NCI-H146 treated with DMSO at 0.1 percent for 48 hours (cell line): ENCODE measurements at regions not wholly inside any gene's neighbourhood (a gene's known extent, or its start where the extent isn't known, plus 50 kb on each side); places are given as distances from the start of the nearest gene placed in this dataset.

Experiments
- DNase-seq: peaks from one replicate; lab custom pipeline; 2025; ENCODE audit not compliant: unreplicated experiment; lab: John Stamatoyannopoulos, UW

GRCh38 chr2:43129676-43130547 is 96.5 kb downstream of the ZFP36L2 start:
- DNase-seq: no peak

GRCh38 chr2:43128559-43128955 is 97.8 kb downstream of the ZFP36L2 start:
- no peak for DNase-seq

DNA sequence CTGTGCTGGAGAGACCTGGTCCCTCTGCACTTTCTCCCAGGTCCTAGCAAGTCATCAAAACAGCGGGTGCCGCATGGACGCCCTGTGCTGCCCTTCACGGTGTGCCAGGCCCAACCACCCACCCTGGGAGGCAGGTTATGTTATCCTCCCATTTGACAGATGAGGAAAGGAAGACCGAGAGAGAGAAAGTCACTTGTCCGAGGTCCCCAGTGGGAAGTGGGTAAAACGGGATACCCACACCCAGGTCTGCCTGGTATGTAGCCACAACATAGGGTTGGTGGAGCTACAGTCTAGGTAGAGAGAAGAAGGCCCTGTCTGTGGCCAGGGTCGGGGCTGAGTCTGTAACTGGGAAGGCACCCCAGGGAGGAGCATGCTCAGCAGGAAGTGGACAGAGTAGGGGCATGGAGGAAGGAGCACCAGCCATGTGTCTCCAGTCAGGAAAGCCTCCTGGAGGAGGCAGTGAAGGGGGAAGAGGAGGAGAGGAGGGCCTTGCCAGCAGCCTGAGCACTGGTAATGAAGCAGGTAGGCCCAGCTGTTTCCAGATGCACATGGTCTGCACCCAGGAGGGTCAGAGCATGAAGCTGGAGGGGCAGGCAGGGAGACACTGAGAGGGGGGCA is 98.4 kb downstream of the ZFP36L2 start:
- DNase-seq: no peak

DNA sequence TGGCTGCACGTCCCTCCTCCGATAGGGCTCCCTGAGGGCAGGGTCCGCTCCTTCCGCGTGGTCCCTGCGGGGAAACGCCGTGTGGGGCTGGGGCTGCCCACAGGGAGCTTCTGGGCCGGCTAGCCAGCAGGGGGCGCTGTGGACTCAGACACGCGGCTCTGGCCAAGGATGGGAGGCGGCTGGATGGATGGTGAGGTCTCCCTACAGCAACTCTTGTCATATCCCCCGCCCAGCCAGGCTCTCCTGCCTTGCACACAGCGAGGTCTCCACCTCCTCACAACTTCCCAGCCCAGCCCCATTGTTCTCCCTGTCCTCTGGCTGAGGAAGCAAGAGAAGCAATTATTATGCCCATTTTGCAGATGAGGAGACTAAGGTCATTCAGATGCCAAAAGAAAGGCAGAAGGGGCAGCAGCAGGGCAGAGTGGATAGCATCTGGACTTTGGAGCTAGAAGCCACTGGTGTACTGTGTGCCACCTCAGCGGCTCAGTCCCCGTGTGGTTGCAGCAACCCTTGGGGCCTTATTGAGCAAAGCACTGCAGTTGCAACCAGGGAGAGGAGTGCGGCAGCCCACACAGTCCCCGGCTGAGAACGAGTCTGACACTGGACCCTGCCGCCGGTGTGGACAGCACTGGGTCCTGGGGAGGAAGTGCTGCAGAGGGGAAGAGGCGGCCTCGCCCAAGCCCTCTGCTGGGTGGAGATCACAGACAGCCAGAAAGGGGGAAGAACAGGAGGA is 99.0 kb downstream of the ZFP36L2 start:
- no peak for DNase-seq

- no peak for DNase-seq
Observed at GRCh38 chr2:43126817-43127207, 99.6 kb downstream of the ZFP36L2 start.

GRCh38 chr2:43125090-43125998 is 101.1 kb downstream of the ZFP36L2 start:
- no peak for DNase-seq

DNA sequence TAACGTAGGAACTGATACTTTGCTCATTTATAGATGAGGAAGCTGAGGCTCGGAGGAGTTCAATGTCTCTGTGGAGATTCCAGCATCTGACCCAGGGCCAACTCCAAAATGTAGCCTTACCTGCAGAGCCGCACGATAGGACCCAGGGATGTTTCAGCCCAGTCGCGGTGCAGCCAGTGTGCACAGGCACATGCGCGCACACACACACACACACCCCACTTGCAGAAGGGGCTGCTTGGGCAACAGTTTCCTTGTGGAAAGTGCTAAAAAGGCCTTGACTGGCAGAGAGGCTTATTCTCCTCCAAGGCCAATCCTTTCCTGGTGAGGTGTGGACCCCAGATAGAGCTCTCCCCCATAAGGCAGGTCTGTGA is 101.7 kb downstream of the ZFP36L2 start:
- no peak for DNase-seq

DNA sequence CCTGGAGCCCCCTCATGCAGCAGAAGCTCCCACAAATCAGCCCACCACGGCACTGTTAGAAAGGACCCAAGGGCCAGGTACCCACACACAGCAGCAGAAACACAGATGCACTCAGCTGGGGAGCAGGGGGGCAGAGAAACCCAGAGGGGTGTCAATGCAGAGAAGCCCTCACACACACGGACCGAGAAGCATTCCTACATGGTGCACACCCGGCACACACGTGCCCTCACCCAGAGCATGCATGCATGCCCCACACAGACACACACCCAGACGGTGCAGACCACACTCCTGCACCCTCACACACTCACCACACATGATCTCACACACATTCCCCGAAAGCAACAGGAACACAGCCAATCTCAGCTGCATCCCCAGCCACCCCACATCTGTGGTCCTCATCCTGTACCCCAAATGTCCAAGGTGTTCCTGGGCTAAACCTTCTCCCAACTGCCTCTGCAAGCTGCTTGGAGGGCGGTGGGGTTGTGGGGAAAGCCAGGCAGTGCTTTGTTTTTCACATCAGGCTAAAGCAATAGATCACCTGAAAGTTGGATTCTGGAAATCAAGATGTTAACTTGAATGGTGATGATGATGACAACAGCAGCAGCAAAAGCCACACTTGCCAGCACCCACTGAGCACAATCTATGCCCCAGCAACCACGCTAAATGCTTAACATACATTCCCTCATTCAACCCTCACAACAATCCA is 102.3 kb downstream of the ZFP36L2 start:
- no peak for DNase-seq

GRCh38 chr2:43123486-43123885 is 102.9 kb downstream of the ZFP36L2 start:
- DNase-seq: no peak

DNA sequence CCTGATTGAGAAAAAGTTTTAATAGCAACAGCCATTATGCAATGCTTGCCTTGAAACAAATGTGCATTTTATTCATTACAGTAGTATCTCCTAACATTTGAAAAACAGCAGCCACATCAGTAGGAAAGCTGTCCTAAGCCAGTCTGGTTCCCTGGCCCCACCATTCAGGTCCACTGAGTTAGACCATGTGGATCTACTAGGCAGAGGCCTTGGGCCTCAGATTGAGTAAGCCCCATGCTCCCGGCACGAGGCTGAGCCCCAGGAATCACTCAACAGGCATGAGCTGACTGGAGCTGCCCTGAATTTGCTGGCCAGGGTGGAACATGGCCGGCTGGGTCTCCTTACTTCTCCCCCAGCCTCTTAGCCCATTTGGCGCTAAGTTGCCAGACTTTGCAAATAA is 103.4 kb downstream of the ZFP36L2 start:
- DNase-seq: no peak

DNA sequence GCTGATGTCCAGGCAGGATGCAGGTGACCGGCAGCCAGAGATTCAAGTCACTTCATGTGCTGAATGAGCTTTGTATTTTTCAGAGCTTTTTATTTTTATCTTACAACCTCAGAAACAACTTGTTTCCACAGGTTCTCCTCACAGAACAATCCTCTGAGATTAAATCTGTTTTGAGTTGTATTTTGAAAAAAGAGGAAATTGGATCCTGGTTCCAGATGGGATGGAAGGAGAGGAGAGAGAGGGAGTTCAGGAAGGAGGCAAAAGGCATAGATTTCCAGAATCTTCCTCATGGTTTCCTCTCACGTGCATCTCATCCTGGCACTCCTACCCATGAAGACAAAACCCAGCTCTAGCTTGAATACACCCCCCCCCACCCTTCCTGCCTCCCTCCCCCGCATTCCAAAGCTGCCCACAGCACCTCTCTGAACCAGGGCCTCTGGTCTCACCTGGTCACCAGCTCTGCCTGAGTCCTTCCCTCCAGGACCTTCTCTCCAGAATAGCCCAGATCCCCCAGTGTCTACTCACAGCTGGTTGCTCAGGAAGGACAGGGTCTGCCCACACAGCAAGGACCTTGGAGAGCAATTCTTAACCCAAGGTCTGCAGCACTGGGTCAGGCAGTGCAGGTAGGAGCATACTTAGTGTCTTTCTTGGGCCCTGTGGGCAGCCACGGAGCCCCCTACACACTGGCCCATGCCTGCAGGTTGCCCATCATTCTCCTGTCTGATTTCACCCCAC is 104.7 kb downstream of the ZFP36L2 start:
- no peak for DNase-seq

DNA sequence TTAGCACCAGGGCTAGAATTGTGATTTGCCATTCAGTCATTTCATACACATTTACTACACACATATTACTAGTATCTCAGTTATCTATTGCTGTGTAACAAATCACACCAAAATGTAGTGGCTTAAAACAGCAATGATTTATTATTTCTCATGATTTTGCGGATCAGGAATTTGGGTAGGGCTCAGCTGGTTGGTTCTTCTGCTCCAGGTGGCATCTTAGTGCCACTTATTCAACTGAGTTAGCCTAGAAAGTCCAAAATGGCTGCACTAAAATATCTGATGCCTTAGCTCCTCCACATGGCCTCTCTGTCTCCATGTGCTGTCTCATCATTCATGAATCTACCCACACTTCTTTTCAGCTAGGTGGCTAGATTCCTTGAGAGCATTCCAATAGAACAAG is 107.1 kb downstream of the ZFP36L2 start:
- DNase-seq: no peak

- no peak for DNase-seq
Observed at GRCh38 chr2:43117521-43118143, 108.8 kb downstream of the ZFP36L2 start.

GRCh38 chr2:43116988-43117387 is 109.4 kb downstream of the ZFP36L2 start:
- DNase-seq: no peak

DNA sequence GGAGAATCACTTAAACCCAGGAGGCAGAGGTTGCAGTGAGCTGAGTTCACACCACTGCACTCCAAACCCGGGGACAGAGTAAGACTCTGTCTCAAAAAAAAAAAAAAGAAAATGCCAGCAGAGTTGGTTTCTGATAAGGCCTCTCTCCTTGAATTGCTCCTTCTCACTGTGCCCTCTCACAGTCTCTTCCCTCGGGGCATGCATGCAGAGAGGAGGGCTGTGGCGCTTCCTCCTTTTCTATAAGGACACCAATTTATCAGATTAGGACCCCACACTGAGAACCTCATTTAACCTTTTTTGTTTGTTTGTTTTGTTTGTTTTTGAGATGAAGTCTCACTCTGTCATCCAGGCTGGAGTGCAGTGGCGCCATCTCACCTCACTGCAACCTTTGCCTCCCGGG is 110.5 kb downstream of the ZFP36L2 start:
- no peak for DNase-seq

- DNase-seq: no peak
Observed at GRCh38 chr2:43114210-43114609, 112.2 kb downstream of the ZFP36L2 start.

GRCh38 chr2:43111788-43112554 is 114.4 kb downstream of the ZFP36L2 start:
- DNase-seq: no peak

- no peak for DNase-seq
Observed at GRCh38 chr2:43110442-43110871, 115.9 kb downstream of the ZFP36L2 start.
